Endothelial cell of hepatic sinusoid (primary cell): ENCODE measurements at regions not wholly inside any gene's neighbourhood (a gene's known extent, or its start where the extent isn't known, plus 50 kb on each side); places are given as distances from the start of the nearest gene placed in this dataset.
"Not testable (repeated sequence)": the region's sequence is repeated elsewhere in the genome, so short reads cannot be mapped to it uniquely, and the experiment has no call there.

Source experiments
- in situ Hi-C: cut with HindIII; loops from 2 replicates; pipeline ENCODE4 v1.10.0; 2017; ENCODE audit warnings: low sequenced_read_pairs

- in situ Hi-C loops = no loop called here
Measured at GRCh38 chr18:67455890-67456501, 60.5 kb downstream of the DSEL start.

GRCh38 chr18:67453901-67454300, 62.6 kb downstream of the DSEL start:
- in situ Hi-C loops = no loop called here

- in situ Hi-C loops = no loop called here
Measured at GRCh38 chr18:67451960-67452359, 64.6 kb downstream of the DSEL start.

GRCh38 chr18:67451101-67451500, 65.4 kb downstream of the DSEL start:
- in situ Hi-C loops = not testable (repeated sequence)

GRCh38 chr18:67433971-67434370, 82.5 kb downstream of the DSEL start:
- in situ Hi-C loops = no loop called here

- in situ Hi-C loops = no loop called here
Measured at GRCh38 chr18:67432806-67433205, 83.7 kb downstream of the DSEL start.

- in situ Hi-C loops = loop anchor here (5.0 kb wide), 2 partner anchors 42 to 107 kb away; no protein-coding TSS in a partner anchor
Measured at GRCh38 chr18:67428805-67429204, 87.7 kb downstream of the DSEL start.

DNA sequence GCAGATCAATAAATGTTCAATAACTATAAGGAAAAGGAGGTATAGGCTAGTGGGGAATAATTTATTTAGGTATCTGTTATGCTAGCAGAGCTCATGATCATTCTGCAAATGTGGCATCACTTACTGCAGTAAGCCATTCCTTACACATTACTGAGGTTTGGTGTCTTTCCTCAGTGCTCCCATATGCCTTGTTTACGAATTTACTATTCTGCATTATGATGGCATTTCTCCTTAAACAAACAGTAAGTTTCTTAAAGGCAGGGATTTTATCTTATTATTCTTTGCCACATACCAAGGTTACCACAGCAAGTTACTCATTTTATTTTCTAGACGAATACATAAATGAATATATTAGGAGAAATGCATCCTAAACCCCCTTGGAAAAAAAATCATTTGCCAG, 88.4 kb downstream of the DSEL start:
- in situ Hi-C loops = loop anchor here (5.0 kb wide), 2 partner anchors 41 to 106 kb away; no protein-coding TSS in a partner anchor

DNA sequence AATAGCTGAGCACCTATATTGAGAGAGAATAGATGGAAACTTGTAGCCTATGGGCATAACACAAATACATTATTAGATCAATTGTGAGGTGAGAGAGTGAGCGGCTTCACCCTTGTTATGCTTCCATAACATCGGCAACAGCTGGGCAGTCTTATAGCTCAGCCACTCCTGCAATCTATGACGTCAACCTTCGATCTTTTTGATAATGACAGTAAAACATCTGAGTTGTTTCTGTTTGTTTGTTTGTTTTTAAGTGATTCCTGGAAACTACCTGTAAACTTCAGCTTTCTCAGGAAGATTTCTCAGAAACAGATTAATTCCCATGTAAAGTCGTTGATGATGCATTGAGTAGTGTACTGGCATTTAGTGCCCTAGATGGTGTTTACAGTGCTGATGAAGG, 90.0 kb downstream of the DSEL start:
- in situ Hi-C loops = loop anchor here (5.0 kb wide), 2 partner anchors 39 to 104 kb away; no protein-coding TSS in a partner anchor

DNA sequence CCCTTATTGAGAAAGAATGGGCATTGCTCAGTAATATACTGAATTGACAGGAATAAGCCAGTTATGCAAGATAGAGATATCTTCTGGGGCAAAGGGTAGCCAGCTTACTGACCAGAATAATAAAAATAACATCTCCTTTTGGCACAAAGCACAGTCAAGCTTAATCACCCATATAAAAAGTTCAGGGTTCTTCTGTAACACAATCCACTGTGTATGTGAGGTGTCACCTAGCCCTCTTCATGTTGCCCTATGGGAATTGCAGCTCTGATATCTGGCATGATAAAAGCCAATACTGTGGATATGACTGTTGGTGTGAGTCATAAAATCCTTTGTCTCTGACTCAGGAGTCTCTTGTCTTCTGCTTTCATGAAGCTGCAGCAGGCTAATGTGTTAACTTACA, 90.8 kb downstream of the DSEL start:
- in situ Hi-C loops = loop anchor here (5.0 kb wide), 2 partner anchors 38 to 103 kb away; no protein-coding TSS in a partner anchor

DNA sequence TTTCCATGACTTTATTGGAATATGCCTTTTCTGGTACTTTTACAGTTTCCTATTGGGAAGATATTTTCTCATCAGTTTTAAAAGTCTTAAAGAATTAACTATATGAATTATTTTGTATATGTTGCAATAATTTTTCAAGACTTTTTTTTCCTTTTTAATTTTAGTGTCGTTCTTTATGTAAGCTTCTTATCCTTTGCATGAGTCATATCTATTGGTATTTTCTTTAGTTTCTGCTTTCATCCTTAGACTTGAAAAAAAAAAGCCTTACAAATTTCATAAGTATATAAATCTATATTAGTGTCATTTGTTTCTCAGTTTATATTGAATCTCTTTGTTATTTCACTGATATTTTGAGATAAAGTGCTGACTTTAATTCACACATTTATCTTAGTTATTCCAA, 94.9 kb downstream of the DSEL start:
- in situ Hi-C loops = no loop called here

- in situ Hi-C loops = loop anchor here (5.0 kb wide), 1 partner anchor 64 kb away; no protein-coding TSS in a partner anchor
Measured at GRCh38 chr18:67417864-67418523, 98.5 kb downstream of the DSEL start.

DNA sequence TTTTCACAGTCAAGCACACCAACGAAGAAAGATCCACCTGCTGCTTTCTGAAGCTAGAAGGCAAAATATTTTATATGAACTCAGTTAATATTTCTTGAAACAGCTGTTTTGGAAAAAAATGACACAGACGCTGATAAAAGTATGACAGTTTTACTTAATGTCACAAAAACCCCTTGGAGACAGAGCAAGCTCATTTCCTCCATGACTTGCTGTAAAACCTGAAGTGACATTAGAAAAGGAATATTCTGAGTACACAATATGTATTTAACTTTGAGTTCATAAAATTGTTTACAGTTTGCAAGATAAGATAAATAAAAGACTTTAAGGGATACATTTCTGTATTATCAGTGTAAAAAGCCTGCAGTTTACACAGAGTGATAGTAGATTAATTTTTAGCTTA, 105.4 kb downstream of the DSEL start:
- in situ Hi-C loops = no loop called here

DNA sequence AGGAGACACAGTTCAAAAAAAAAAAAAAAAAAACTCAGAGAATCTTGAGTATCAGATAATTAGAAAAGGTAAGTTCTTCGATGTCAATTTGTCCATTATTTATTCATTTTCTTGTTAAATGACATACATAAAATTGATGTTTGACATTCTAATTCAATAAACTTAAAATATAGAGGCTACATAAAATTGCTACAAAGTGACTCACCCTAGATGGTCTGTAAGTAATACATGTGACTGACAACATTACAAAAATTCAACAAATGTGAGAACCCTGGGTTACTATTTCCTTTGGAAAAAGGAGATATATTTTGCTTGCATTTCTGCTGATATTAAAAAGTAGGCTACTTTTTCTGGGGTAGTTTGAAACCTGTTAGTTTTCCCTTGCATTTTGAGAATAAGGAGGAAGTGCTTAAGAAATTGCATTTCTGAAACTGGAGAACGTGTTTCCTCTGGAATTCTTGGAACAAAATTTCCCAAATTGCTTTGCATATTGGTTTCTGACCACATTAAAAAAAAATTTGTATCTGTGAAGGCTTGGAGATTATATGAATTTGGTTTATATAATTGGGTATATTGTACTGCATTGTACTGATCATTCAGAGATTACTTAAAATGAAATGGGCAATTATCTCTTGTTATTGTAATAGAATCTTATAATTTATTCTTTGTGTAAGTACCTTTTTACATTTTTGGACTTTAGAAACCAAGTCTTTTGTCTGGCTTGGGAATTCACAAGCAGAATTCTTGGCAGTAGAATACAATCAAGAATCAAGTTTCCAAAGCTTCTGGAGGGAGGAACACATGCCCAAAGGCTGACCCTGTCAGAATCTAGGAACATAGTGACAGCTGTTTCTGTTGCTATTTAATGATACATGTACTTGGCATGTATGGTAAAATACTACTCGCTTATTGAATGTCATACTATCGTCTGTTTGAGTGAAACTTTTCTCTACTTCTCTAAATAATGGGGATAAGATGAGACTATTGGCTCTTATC, 106.1 kb downstream of the DSEL start:
- in situ Hi-C loops = no loop called here

DNA sequence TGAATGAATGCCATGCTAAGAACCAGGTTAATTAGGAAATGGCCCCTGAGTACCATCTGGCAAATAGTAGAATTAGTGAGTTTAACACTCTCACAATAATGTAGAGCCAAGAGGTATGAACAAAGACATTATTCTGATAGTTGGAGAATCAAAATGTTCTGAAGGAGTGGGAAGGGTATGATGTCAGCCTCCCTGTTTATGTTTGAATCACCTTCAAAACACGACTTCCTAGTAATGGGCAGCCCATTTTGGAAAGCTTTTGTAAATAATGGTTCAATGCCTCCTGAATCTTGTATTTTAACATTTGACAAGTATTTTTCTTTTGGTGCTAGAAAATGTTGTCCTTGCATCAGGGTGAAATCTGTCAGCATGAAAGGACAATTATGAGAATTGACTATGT, 108.3 kb downstream of the DSEL start:
- in situ Hi-C loops = no loop called here

DNA sequence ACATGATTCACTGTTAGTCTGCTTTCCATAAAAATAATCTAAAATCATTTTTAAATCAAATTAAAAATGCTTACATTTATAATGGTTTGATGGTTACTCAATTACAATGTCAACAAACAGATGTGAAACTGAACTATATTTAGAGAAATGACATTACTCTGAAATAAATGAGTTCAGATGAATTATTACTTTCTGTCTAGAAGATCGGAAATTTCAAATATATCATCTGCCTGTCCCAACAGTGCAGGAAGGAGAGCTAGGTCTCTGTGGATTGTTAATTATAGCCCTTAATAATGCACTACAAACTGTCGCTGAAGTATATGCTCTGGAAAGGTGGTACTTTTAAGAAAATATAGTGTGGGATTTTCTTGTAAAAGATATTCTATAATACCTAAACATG, 109.8 kb downstream of the DSEL start:
- in situ Hi-C loops = no loop called here

- in situ Hi-C loops = no loop called here
Measured at GRCh38 chr18:67402543-67402942, 114.0 kb downstream of the DSEL start.

DNA sequence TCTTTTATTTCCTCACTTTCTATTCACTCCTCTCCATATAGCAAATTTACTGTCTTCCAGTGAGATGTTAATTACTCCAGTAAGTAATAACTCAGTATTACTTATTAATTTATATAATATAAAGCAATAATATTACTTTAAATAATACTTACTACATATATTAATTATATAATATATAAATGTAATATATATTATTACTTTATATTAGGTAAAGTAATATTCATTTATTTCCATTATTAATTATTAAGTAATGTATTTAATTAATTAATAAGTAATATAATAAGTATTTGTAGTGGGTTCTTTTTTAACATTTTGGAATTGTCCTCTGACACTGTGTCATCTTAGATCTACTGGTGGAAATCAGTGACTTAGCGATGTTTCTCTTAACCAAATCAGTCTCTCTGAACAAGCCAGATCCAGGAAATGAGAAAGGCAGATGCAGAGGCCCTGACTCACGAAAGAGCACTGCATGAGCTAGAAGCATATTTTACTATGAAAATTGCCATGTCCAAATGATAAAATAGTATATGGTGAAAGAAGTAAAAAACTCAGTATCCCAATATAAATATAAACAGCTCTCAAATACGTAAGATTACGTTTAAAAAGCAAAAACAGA, 115.9 kb downstream of the DSEL start:
- in situ Hi-C loops = no loop called here

- in situ Hi-C loops = loop anchor here (5.0 to 10.0 kb wide), 2 partner anchors 41 to 1169 kb away; no protein-coding TSS in a partner anchor
Measured at GRCh38 chr18:67386032-67386431, 130.5 kb downstream of the DSEL start.

DNA sequence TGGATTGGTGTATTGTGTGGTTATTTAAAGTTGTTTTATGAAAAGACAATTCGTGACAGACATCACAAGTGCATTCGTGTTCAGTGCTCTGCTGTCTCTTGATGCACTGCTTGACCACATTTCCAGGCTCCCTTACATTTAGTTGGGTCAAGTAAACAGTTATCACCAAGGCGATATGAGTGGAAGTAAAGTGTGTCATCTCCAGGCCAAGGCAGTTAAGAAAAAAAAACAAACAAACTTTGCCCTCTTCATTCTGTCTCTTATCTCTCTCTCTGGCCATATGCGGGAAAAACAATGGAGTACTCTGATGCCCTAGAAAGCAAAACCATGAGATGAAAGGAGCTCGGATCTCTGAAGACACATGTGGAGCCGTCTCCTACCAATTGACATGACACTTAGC, 131.1 kb downstream of the DSEL start:
- in situ Hi-C loops = loop anchor here (5.0 to 10.0 kb wide), 2 partner anchors 42 to 1169 kb away; no protein-coding TSS in a partner anchor

DNA sequence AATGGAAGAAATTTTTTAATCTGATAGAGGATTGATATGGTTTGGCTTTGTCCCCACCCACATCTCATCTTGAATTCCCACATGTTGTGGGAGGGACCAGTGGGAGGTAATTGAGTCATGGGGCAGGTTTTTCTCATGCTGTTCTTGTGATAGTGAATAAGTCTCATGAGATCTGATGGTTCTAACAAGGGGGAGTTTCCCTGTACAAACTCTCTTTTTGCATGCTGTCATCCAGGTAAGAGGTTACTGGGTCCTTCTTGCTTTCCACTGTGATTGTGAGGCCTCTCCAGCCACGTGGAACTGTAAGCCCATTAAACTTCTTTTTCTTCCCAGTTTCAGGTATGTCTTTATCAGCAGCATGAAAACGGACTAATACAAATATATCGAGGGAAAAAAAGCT, 132.5 kb downstream of the DSEL start:
- in situ Hi-C loops = loop anchor here (10.0 kb wide), 1 partner anchor 1171 kb away; no protein-coding TSS in a partner anchor
